ENCODE measurements at regions not wholly inside any gene's neighbourhood (a gene's known extent, or its start where the extent isn't known, plus 50 kb on each side); places are given as distances from the start of the nearest gene placed in this dataset.

DNA sequence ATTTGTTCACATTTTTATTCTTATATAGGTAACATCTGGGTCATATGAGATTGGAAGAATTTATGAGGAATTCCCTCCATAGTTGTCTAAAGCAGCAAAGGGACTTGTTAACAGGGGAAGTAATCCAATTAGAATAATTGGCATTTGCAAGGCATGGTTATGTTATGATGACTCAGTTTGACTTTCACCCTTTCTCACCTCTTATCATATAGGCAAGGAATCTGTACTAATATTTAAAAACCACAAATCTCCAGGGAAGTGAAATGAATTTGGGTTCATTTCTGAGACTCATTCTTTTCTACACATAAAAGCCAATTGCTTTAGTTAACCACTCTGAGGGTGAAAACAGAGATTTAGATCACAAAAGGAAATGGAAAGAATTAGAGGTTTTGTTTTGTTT lies 281.5 kb upstream of the DKK2 start:
- no peaks in the 10 kb centered on the region for H3K79me2 ChIP-seq (replicated peaks; ENCODE audit: insufficient read depth)
- H3K4me3 Mint-ChIP-seq, result no peak overlapping the region
- no peak overlapping the region for H3K4me3 ChIP-seq
- DNase-seq (ENCODE audit: low spot score), result no peak
- no peak for TF ChIP-seq STAT1 (IDR thresholded peaks at IDR 0.05; ENCODE audit: unreplicated experiment)
- no peak for TF ChIP-seq CREB1 (CRISPR knock-in tag; IDR thresholded peaks at IDR 0.05; ENCODE audit: low read depth)
- H3K27ac Mint-ChIP-seq, result no peak overlapping the region
- no peaks in the 10 kb centered on the region for H3K36me3 Mint-ChIP-seq (ENCODE audit: low read depth)
- no peaks in the 10 kb centered on the region for H3K4me1 Mint-ChIP-seq
- H3K27ac ChIP-seq (ENCODE audit: low read depth), result no peak overlapping the region
- no peaks in the 10 kb centered on the region for H3K36me3 ChIP-seq (ENCODE audit: insufficient read depth)
- H3F3A ChIP-seq (replicated peaks; ENCODE audit: low read depth), result no peaks in the 10 kb centered on the region
- no peaks in the 10 kb centered on the region for H3K4me1 ChIP-seq (ENCODE audit: insufficient read depth)
- no peak overlapping the region for H2AFZ ChIP-seq
- no peaks in the 10 kb centered on the region for H3K27me3 Mint-ChIP-seq (ENCODE audit: insufficient read depth, low read depth, poor library complexity)
- H4K20me1 ChIP-seq (replicated peaks; ENCODE audit: insufficient read depth), result no peaks in the 10 kb centered on the region
- no peak for ATAC-seq
- no peak overlapping the region for H3K4me2 ChIP-seq
- no peaks in the 10 kb centered on the region; the same call in 1 of the 3 replicates for H3K9me3 Mint-ChIP-seq
- no peaks in the 10 kb centered on the region; the same call in 1 of the 2 replicates for H3K9me2 ChIP-seq (ENCODE audit: insufficient read depth)
- no peaks in the 10 kb centered on the region for H3K27me3 ChIP-seq (ENCODE audit: insufficient read depth)

DNA sequence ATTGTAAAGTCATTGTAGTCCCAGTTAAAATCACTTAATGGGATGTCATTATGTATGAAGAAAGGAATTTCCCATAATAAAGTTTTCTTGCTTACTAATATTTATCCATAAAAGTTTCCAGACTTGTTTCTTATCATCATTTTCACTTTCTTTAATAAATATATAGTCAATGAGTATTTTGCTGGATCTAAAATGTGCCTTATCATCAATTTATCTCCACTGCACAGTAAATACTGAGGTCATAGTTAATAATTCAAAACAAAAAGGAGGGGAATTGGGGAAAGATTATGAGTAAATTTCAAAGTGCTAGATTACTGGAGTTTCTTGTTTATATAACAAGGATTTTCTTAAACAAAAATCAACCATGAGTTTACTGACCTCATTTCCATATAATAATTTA lies 279.5 kb upstream of the DKK2 start:
- H2AFZ ChIP-seq, result no peak overlapping the region

More for the DNA sequence above, 279.5 kb upstream of the DKK2 start:
- ATAC-seq (no peak), DNase-seq (ENCODE audit: low spot score) (no peak)
- H3K27ac ChIP-seq (ENCODE audit: low read depth), result no peak overlapping the region
- H3K79me2 ChIP-seq (replicated peaks; ENCODE audit: insufficient read depth), result no peaks in the 10 kb centered on the region
- Mint-ChIP-seq H3K36me3 (ENCODE audit: low read depth) (no peaks in the 10 kb centered on the region), H3K4me1 (no peaks in the 10 kb centered on the region), H3K4me3 (no peak overlapping the region), H3K9me3 (no peaks in the 10 kb centered on the region), H3K27me3 (ENCODE audit: insufficient read depth, low read depth, poor library complexity) (no peaks in the 10 kb centered on the region), H3K27ac (no peak overlapping the region)
- no peaks in the 10 kb centered on the region; the same call in 1 of the 2 replicates for H3K9me2 ChIP-seq (ENCODE audit: insufficient read depth)
- no peak overlapping the region for H3K4me3 ChIP-seq
- H3K4me1 ChIP-seq (ENCODE audit: insufficient read depth), result no peaks in the 10 kb centered on the region
- H4K20me1 ChIP-seq (replicated peaks; ENCODE audit: insufficient read depth), result no peaks in the 10 kb centered on the region
- H3K4me2 ChIP-seq, result no peak overlapping the region
- TF ChIP-seq ZNF331 (CRISPR knock-in tag; IDR thresholded peaks at IDR 0.05; ENCODE audit: low read depth) (no peak), POLR2AphosphoS5 (IDR thresholded peaks at IDR 0.05; ENCODE audit: low read depth) (no peak), NANOG (IDR thresholded peaks at IDR 0.05; ENCODE audit: borderline replicate concordance) (no peak), ZNF114 (CRISPR knock-in tag; IDR thresholded peaks at IDR 0.05) (no peak), EZH2 (IDR thresholded peaks at IDR 0.05; ENCODE audit: low read depth, unreplicated experiment) (no peak), EZH2phosphoT487 (IDR thresholded peaks at IDR 0.05; ENCODE audit: unreplicated experiment) (no peak)
- TF ChIP-seq, protein P1, sequence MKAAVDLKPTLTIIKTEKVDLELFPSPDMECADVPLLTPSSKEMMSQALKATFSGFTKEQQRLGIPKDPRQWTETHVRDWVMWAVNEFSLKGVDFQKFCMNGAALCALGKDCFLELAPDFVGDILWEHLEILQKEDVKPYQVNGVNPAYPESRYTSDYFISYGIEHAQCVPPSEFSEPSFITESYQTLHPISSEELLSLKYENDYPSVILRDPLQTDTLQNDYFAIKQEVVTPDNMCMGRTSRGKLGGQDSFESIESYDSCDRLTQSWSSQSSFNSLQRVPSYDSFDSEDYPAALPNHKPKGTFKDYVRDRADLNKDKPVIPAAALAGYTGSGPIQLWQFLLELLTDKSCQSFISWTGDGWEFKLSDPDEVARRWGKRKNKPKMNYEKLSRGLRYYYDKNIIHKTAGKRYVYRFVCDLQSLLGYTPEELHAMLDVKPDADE (IDR thresholded peaks at IDR 0.05), result no peak
- TF ChIP-seq, protein P2, sequence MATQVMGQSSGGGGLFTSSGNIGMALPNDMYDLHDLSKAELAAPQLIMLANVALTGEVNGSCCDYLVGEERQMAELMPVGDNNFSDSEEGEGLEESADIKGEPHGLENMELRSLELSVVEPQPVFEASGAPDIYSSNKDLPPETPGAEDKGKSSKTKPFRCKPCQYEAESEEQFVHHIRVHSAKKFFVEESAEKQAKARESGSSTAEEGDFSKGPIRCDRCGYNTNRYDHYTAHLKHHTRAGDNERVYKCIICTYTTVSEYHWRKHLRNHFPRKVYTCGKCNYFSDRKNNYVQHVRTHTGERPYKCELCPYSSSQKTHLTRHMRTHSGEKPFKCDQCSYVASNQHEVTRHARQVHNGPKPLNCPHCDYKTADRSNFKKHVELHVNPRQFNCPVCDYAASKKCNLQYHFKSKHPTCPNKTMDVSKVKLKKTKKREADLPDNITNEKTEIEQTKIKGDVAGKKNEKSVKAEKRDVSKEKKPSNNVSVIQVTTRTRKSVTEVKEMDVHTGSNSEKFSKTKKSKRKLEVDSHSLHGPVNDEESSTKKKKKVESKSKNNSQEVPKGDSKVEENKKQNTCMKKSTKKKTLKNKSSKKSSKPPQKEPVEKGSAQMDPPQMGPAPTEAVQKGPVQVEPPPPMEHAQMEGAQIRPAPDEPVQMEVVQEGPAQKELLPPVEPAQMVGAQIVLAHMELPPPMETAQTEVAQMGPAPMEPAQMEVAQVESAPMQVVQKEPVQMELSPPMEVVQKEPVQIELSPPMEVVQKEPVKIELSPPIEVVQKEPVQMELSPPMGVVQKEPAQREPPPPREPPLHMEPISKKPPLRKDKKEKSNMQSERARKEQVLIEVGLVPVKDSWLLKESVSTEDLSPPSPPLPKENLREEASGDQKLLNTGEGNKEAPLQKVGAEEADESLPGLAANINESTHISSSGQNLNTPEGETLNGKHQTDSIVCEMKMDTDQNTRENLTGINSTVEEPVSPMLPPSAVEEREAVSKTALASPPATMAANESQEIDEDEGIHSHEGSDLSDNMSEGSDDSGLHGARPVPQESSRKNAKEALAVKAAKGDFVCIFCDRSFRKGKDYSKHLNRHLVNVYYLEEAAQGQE (IDR thresholded peaks at IDR 0.05; ENCODE audit: unreplicated experiment), result no peak
- TF ChIP-seq, protein P3, sequence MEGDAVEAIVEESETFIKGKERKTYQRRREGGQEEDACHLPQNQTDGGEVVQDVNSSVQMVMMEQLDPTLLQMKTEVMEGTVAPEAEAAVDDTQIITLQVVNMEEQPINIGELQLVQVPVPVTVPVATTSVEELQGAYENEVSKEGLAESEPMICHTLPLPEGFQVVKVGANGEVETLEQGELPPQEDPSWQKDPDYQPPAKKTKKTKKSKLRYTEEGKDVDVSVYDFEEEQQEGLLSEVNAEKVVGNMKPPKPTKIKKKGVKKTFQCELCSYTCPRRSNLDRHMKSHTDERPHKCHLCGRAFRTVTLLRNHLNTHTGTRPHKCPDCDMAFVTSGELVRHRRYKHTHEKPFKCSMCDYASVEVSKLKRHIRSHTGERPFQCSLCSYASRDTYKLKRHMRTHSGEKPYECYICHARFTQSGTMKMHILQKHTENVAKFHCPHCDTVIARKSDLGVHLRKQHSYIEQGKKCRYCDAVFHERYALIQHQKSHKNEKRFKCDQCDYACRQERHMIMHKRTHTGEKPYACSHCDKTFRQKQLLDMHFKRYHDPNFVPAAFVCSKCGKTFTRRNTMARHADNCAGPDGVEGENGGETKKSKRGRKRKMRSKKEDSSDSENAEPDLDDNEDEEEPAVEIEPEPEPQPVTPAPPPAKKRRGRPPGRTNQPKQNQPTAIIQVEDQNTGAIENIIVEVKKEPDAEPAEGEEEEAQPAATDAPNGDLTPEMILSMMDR (conservative IDR thresholded peaks at IDR 0.05; ENCODE audit: low read depth in 2 of 2), result no peak
- H3F3A ChIP-seq (replicated peaks; ENCODE audit: low read depth), result no peaks in the 10 kb centered on the region
- no peaks in the 10 kb centered on the region for H3K27me3 ChIP-seq (ENCODE audit: insufficient read depth)
- H3K36me3 ChIP-seq (ENCODE audit: insufficient read depth), result no peaks in the 10 kb centered on the region

All from GM23338 (cell line).